ENCODE measurements at regions not wholly inside any gene's neighbourhood (a gene's known extent, or its start where the extent isn't known, plus 50 kb on each side); places are given as distances from the start of the nearest gene placed in this dataset.

DNA sequence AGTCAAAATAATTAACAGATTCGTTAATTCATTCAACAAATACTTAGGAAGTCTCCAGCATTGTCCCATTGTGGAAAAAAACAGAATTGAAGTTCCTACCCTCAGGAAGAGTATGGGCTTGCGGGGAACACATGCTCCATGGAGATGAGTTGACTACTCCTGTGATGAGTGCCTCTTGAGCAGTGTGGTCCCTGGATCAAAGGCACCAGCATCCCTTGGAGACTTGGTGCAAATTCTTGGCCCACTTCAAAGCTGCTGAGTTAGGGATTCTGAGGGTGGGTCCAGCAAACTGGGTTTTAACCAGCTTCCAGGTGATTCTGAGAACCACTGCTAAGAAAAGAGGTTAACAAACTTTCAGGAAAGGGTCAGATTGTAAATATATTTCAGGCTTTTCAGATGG, 361.6 kb downstream of the MYCN start:
- no peaks in the 10 kb centered on the region for H3K9me3 Mint-ChIP-seq
- H3K4me3 Mint-ChIP-seq: no peak overlapping the region
- H3K4me1 Mint-ChIP-seq: peaks cover 3% of the 10 kb centered on the region
- H3K27me3 Mint-ChIP-seq: peaks cover 17% of the 10 kb centered on the region
- H3K36me3 Mint-ChIP-seq (ENCODE audit: low read depth): no peaks in the 10 kb centered on the region
- ATAC-seq (no peak), DNase-seq (no peak)
- no peak overlapping the region for H3K27ac Mint-ChIP-seq

DNA sequence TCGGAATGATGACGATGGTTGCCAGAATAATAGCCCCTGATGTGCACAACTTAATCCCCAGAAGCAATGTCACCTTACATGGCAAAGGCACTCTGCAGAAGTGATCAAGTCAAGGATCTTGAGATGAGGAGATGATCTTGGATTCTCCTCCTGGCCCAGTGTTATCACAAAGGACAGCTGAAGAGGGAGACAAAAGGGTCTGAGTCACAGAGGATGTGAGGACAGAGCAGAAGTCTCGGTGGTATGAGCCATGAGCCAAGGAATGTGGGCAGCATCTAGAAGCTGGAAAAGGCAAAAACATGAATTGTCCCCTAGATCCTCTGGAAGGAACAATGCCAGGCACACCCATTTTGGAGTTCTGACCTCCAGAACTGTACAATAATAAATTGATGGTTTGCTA, 358.5 kb downstream of the MYCN start:
- H3K36me3 Mint-ChIP-seq (ENCODE audit: low read depth): no peaks in the 10 kb centered on the region
- ATAC-seq (no peak), DNase-seq (no peak)
- no peak overlapping the region for H3K4me3 Mint-ChIP-seq
- H3K4me1 Mint-ChIP-seq: peaks cover 3% of the 10 kb centered on the region
- no peaks in the 10 kb centered on the region for H3K9me3 Mint-ChIP-seq
- H3K27ac Mint-ChIP-seq: no peak overlapping the region
- H3K27me3 Mint-ChIP-seq: peaks cover 17% of the 10 kb centered on the region

DNA sequence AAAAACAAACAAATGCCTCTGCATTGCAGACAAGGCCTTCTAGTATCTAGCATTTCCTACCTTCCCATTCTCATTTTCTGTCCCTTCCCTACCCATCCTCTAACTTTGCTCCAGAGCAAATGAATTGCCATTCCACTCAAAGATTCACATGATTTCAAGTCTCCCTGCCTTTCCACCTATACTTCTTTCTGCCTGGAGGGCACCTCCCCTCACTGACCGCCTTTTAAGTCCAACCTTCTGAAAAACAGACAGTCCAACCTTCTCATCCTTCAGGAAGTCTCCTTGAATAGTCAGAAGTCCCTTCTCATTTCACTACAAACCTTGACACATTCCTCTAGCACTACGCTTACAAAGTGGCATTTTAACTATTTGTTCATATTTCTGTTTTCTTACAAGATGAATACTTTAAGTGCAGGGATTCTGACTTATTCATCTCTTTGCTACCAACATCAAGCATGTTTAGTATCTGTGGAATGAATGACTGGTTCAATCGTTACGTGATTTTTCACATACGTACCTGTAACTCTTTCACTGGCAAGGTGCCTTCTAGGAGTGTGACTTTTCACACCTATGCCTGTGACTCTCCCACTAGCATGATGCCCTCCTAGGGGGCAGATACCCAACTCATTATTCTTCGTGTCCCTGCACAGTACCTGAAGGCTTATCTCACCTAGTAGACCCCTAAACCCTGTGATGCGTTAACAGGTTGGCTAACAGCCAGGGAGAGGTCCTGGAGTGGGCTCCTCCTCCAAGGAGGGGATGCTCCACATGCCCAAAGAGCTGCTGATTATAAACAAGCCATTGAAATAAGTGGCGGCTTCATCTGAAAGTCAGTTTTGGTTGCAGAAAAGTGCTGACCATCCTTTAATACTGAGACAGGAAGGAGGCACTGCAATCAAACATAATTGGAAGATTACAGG, 356.2 kb downstream of the MYCN start:
- Mint-ChIP-seq H3K4me1 (no peaks in the 10 kb centered on the region), H3K4me3 (no peak overlapping the region), H3K27me3 (peaks cover 7% of the 10 kb centered on the region), H3K36me3 (ENCODE audit: low read depth) (no peaks in the 10 kb centered on the region), H3K27ac (no peak overlapping the region), H3K9me3 (no peaks in the 10 kb centered on the region)
- no peak for DNase-seq
- no peak for ATAC-seq

DNA sequence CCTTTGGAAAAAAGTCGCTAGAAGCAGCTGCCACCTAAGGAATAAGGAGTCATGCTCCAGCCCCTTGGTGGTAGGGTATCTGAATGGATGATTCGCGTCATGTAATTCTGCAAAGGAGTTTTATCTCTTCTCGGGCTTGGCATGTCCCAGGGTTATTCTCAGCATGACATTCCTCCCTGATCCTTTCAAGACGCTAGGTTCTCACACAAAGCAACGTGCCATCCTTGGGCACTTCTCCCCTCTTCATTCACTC, 355.6 kb downstream of the MYCN start:
- DNase-seq: no peak
- Mint-ChIP-seq H3K4me3 (no peak overlapping the region), H3K36me3 (ENCODE audit: low read depth) (no peaks in the 10 kb centered on the region), H3K4me1 (no peaks in the 10 kb centered on the region), H3K9me3 (no peaks in the 10 kb centered on the region), H3K27ac (no peak overlapping the region), H3K27me3 (peaks cover 7% of the 10 kb centered on the region)
- ATAC-seq: no peak

DNA sequence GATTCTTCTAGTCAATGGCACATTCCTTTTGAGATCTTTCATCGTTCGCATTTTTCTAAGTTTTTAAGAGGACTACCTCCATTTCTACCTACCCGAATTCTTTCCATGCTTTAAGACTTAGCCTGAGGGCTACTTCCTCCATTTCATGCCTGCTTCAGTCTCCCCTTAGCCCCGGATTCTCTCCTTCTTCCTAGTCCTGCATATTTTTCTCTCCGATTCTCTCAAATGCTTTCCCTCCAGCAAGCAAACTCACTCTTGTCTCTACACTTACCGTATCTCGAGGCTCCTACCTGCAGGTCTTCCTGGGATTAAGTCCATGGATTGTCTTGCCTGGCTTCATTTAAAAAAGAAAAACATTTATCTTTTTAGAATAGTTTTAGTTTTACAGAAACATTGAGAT, 354.4 kb downstream of the MYCN start:
- Mint-ChIP-seq H3K4me1 (no peaks in the 10 kb centered on the region), H3K9me3 (no peaks in the 10 kb centered on the region), H3K36me3 (ENCODE audit: low read depth) (no peaks in the 10 kb centered on the region), H3K27me3 (no peaks in the 10 kb centered on the region), H3K4me3 (no peak overlapping the region), H3K27ac (no peak overlapping the region)
- DNase-seq (no peak), ATAC-seq (no peak)

DNA sequence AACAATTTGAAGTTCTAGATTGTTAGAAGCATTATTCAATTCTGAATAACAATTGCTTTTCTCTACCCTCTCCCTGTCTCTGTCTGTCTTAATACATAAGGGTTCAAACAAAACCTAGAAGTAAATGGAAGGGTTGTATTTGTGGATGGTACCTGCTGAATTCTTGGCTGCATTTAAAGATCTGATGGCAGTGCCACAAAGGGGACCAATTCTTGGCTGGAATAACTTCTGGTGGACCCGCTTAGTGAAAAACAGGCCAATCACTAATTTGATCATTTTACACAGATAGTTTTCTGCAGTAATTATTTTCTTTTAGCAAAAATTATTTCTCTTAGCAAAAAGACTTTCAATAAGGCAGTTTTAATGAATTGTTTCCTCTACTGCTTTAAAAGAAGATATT, 353.5 kb downstream of the MYCN start:
- no peaks in the 10 kb centered on the region for H3K9me3 Mint-ChIP-seq
- ATAC-seq (no peak), DNase-seq (no peak)
- no peaks in the 10 kb centered on the region for H3K36me3 Mint-ChIP-seq (ENCODE audit: low read depth)
- no peak overlapping the region for H3K27ac Mint-ChIP-seq
- H3K27me3 Mint-ChIP-seq: no peaks in the 10 kb centered on the region
- no peaks in the 10 kb centered on the region for H3K4me1 Mint-ChIP-seq
- no peak overlapping the region for H3K4me3 Mint-ChIP-seq

DNA sequence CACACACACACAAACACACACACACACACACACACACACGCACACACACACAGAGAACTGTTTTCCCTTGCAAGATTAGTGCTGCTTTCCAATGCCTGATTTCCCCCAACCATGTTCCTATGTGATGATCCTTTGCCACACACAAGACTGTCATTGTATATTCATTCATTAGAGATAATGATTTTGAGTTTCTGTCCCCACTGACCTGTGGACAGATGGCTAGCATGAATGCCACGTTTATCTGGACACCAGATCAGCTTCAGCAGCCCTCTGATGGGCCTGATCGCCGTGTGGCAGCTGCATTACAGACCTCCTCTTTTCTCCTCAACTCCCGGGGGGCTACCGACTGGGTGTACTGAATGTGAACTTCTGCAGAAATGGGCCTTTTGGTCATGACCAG, 353.0 kb downstream of the MYCN start:
- H3K4me1 Mint-ChIP-seq: no peaks in the 10 kb centered on the region
- no peak for DNase-seq
- no peaks in the 10 kb centered on the region for H3K36me3 Mint-ChIP-seq (ENCODE audit: low read depth)
- no peak overlapping the region for H3K27ac Mint-ChIP-seq
- H3K27me3 Mint-ChIP-seq: no peaks in the 10 kb centered on the region
- H3K4me3 Mint-ChIP-seq: no peak overlapping the region
- no peak for ATAC-seq
- H3K9me3 Mint-ChIP-seq: no peaks in the 10 kb centered on the region

DNA sequence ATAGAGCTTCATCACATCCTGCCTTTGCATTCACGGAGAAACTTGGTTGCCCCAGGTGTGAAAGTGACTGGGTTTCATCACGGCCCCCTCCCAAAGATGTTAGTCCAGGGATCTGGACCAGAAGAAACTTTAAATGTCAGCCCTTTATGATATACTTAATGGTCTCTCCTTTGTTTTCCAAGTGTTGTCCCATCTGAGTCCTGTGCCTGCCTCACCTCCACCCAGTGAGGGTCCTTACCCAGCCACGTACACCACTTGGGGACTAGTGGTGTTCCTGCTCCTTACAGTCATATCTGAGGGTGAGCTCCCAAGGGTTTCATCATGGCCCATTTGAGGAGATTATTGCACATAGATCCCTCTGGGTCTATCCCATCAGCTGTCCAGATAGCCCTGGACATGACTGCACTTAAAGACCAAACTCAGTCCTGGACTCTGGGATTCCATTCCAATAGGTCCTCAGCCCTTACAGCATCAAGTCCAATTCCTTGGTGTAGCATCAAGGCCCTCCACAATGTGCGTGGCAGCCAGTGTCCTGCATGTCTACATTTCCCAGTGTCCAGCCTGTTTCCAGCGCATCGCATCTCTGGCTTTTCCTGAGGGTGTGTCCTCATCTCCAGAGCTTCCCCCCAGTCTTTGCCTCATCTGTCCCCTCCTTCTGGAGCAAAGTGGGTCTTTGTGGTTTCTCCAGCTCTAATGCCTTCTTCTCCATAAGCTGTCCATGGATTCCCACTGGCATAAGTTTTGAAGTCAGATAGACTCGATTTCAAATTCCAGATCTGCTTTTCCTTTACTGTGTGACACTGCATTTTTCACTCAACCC, 351.6 kb downstream of the MYCN start:
- no peaks in the 10 kb centered on the region for H3K9me3 Mint-ChIP-seq
- H3K4me3 Mint-ChIP-seq: no peak overlapping the region
- H3K36me3 Mint-ChIP-seq (ENCODE audit: low read depth): no peaks in the 10 kb centered on the region
- ATAC-seq (no peak), DNase-seq (no peak)
- H3K27me3 Mint-ChIP-seq: peaks cover 1% of the 10 kb centered on the region
- H3K27ac Mint-ChIP-seq: no peak overlapping the region
- no peaks in the 10 kb centered on the region for H3K4me1 Mint-ChIP-seq

DNA sequence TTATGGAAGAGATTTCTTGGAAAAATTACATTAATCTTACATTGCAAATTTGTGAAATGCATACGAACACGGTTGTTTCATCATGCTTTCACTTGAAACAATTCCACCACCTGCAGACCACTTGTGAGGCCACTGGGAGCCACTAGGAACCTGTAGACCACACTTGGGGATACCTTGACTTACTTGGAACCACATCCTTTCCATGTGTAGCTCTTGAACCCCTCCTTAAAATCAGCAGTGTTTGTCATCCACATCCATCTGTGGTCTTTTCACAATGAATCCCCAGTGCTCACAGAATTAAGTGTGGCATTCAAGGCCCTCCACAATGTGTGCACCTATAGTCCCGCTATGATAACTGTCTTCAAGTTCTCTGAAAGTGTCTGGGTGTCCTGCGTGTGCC, 350.9 kb downstream of the MYCN start:
- no peak overlapping the region for H3K4me3 Mint-ChIP-seq
- DNase-seq (no peak), ATAC-seq (no peak)
- H3K36me3 Mint-ChIP-seq (ENCODE audit: low read depth): no peaks in the 10 kb centered on the region
- H3K27ac Mint-ChIP-seq: no peak overlapping the region
- no peaks in the 10 kb centered on the region for H3K9me3 Mint-ChIP-seq
- H3K4me1 Mint-ChIP-seq: no peaks in the 10 kb centered on the region
- peaks cover 2% of the 10 kb centered on the region for H3K27me3 Mint-ChIP-seq

DNA sequence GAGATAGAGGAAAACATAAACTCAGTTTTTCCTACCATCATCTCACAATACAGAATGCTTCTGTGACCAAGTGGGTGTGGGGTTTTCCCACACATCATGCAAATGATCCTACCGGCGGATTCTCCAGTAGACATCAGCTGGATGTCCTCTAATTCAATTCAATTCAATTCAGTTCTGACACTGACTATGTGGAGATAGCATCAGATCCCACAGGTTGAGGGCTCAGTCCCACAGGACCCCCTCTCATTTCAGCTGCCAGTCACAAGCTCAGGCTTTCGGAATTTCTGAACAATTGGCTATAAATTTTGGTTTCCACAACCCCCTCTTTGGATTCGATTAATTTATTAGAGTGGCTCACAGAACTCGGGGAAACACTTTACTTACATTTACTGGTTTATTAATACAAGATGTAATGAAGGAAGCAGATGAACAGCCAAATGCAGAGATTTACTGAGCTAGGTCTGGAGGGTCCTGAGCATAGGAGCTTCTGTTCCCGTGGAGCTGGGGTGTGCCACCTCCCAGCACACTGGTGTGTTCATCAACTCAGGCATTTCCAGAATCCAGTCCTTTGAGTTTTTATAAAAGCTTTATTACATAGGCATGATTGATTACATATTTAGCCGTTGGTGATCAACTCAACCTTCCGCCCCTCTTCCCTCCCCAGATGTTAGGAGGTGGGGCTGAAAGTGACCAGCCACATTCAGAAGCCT, 350.1 kb downstream of the MYCN start:
- DNase-seq: no peak
- ATAC-seq: no peak
- H3K4me3 Mint-ChIP-seq: no peak overlapping the region
- no peaks in the 10 kb centered on the region for H3K36me3 Mint-ChIP-seq (ENCODE audit: low read depth)
- H3K27ac Mint-ChIP-seq: no peak overlapping the region
- H3K4me1 Mint-ChIP-seq: no peaks in the 10 kb centered on the region
- no peaks in the 10 kb centered on the region for H3K9me3 Mint-ChIP-seq
- H3K27me3 Mint-ChIP-seq: peaks cover 2% of the 10 kb centered on the region

DNA sequence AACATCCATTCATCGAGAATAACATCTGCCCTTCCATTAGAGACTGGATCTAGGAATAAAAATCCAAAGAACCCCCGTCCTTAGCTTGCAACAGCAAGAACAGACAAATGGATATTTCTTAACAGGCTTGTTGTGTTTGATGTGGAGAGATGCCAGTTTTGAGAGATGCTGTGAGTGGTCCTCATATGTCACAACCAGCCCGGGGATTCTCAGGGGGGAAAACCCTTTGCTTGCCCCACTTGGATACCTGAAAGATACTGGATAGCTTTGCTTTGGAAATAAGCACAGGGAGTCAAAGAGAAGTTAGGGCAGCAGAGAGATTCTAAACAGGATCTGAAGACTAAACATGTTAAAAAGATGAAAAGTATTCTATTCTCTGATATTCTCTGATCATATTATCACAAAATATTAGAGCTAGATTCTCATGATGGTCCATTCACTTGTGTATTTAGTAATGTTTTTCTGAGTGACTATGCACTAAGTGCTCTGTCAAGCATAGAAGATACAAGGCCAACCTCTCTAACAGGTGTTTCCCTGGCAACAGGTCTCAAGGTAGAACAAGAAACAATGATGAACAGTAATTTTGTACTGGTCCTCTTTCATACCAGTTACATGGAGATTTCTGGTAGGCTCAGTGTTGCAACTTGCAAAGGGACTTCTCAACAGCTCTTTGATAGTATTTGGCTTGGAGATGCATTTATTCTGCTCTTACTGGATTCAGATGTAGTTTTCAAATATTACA, 348.2 kb downstream of the MYCN start:
- Mint-ChIP-seq H3K36me3 (ENCODE audit: low read depth) (no peaks in the 10 kb centered on the region), H3K27ac (no peak overlapping the region), H3K4me3 (no peak overlapping the region), H3K9me3 (no peaks in the 10 kb centered on the region), H3K4me1 (no peaks in the 10 kb centered on the region), H3K27me3 (peaks cover 2% of the 10 kb centered on the region)
- DNase-seq (no peak), ATAC-seq (no peak)

DNA sequence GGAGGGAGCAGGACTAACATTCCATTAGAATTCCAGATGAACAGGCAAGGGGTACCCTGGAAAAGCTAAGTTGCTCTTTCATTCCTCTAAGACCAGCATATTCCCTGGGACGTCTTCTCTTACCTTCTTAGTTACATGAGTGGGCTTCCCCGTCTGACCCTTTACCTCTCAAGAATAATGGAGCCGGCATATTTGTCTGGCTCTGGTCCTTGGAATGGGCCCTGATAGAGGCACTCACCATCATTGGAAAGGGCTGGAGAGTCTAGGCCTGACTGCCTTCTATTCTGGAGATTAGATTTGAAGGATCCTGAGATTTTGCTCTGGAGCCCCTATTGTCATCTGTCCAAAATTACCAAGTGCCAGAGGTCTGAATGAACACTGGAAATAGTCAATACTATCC, 347.5 kb downstream of the MYCN start:
- Mint-ChIP-seq H3K4me1 (no peaks in the 10 kb centered on the region), H3K36me3 (ENCODE audit: low read depth) (no peaks in the 10 kb centered on the region), H3K4me3 (no peak overlapping the region), H3K9me3 (no peaks in the 10 kb centered on the region), H3K27ac (no peak overlapping the region), H3K27me3 (peaks cover 4% of the 10 kb centered on the region)
- DNase-seq: no peak
- no peak for ATAC-seq

DNA sequence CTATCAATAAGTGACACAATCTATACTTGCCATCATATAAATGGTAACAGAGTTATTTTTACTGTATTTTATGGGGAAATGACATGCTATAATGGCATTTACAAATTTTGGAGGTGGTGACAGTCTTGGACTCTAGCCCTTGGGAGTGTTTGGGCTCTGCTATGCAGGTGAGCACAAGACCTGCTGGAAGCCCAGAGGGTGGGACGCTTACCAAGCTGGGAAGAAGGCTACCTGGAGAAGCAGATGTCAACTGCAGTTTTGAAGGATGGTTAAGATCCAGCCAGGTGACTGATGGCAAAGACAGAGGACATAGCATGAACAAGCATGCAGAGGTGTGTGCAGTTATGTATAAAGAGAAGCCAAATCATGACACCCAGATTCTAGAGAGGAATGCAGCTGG, 346.9 kb downstream of the MYCN start:
- peaks cover 4% of the 10 kb centered on the region for H3K27me3 Mint-ChIP-seq

DNA sequence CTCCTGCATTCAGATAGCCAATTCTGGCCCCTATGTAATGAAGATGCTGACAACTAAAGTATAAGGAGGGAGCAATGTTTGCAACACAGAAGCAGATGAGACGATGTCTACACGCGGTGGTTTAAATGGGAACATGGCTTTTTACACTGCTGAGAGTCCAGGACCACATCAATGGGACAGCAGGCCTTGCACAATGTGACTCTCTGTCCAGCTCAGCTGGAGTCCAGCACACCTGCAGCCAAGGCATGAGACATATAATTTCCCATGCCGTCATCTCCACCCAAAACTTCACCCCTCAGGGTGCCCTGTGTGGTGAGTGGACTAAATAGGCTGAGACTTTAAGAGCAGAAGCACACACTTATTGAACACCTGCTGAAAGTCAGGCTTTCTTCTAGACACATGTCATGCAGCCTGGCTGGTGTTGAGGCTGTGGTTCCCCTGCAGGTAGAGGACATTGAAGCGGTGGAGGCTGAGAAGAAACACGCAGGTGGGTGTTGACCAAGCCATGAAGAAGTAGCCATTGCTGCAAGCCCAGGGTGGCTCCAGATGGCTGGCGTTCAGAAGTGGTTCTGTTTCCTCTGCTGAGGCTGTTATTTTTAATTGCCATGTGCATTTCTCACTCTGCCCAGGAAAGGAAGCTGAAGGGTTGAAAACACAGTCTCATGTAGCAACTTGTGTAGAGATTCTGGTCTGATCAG, 345.6 kb downstream of the MYCN start:
- Mint-ChIP-seq H3K36me3 (ENCODE audit: low read depth) (no peaks in the 10 kb centered on the region), H3K27ac (no peak overlapping the region)
- no peak for DNase-seq

More for the DNA sequence above, 346.9 kb downstream of the MYCN start:
- Mint-ChIP-seq H3K4me3 (no peak overlapping the region), H3K27ac (no peak overlapping the region), H3K9me3 (no peaks in the 10 kb centered on the region), H3K4me1 (no peaks in the 10 kb centered on the region), H3K36me3 (ENCODE audit: low read depth) (no peaks in the 10 kb centered on the region)
- DNase-seq (no peak), ATAC-seq (no peak)

More for the DNA sequence above, 345.6 kb downstream of the MYCN start:
- no peaks in the 10 kb centered on the region for H3K9me3 Mint-ChIP-seq
- no peak overlapping the region for H3K4me3 Mint-ChIP-seq
- peaks cover 4% of the 10 kb centered on the region for H3K27me3 Mint-ChIP-seq
- ATAC-seq: no peak
- no peaks in the 10 kb centered on the region for H3K4me1 Mint-ChIP-seq

Measured in activated naive CD8-positive, alpha-beta T cell treated with anti-CD3 and anti-CD28 coated beads, Interleukin-2, amount 50 U/mL, for 24 hours (primary cell).